ENCODE measurements at regions not wholly inside any gene's neighbourhood (a gene's known extent, or its start where the extent isn't known, plus 50 kb on each side); places are given as distances from the start of the nearest gene placed in this dataset.

DNA sequence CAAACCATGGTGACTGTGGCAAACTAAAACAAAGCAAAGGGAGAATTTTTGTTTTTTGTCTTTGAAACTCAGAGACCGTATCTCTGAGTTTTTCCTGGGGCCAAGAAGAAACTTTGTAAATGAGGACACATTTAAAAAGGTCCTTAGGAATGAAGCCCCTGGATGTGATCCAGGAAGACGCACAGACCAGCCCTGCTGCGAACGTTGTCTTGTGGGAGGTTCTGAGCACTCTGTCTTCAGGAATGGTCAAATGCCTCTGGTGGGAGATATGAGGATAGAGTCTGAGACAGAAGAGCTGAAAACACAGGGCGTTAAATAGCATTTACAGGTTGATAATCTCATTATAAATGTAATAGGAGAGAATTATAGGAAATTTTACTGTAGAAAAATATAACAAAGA lies 893.5 kb upstream of the KLHL29 start:
- no peak for DNase-seq (ENCODE audit: low read depth in 2 of 3, low spot score in 2 of 3)

DNA sequence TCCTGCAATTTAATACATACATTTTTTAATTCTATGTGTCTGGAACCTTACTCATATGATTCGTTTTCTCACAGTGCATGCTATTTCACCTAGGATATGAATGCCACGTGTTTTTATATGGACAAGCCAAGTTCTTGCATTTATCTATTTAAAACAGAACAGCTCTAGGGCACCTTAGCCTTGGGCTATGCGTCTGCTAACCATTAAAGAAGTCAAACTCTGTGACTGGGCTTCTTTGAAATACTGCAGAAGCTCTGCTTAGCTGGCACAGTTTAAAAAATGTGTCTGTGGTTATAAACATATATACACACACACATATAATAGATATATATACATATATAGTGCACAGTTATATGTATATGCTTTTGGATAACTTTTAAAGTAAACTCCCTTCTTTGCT lies 890.8 kb upstream of the KLHL29 start:
- no peak for DNase-seq (ENCODE audit: low read depth in 2 of 3, low spot score in 2 of 3)

DNA sequence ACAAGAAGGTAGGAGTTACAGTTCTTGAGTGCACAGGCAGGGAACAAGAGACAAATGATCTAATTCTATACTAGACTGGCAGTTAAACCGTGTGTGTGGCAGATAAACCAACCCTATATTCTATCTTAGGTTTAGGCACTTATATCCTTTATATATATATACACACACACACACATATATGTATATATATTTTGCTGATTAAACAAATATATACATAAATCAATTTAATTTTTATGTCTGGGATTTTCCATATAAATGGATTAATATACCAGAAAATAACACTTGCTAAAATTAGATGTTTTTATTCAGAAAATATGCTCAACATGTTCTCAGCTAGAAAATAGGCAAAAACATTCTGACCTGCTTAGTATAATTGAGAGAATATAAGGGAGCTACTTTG lies 887.9 kb upstream of the KLHL29 start:
- DNase-seq (ENCODE audit: low read depth in 2 of 3, low spot score in 2 of 3): no peak

DNA sequence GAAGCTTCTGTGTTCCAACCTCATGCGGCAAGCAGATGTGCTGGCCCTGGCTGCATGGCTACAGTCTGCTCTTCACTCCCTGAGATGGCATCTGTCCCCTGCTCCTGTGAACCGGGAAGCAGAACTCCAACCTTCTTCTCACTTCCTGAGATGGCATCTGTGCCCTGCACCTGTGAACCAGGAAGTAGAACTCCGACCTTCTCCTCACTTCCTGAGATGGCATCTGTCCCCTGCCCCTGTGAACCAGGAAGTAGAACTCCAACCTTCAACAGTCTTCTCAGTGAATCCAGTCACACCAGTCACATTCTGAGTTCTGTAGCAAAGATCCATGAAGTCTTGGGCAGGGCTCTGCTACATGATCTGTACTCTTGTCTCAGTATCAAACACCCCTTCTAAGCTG lies 887.2 kb upstream of the KLHL29 start:
- DNase-seq (ENCODE audit: low read depth in 2 of 3, low spot score in 2 of 3): no peak

DNA sequence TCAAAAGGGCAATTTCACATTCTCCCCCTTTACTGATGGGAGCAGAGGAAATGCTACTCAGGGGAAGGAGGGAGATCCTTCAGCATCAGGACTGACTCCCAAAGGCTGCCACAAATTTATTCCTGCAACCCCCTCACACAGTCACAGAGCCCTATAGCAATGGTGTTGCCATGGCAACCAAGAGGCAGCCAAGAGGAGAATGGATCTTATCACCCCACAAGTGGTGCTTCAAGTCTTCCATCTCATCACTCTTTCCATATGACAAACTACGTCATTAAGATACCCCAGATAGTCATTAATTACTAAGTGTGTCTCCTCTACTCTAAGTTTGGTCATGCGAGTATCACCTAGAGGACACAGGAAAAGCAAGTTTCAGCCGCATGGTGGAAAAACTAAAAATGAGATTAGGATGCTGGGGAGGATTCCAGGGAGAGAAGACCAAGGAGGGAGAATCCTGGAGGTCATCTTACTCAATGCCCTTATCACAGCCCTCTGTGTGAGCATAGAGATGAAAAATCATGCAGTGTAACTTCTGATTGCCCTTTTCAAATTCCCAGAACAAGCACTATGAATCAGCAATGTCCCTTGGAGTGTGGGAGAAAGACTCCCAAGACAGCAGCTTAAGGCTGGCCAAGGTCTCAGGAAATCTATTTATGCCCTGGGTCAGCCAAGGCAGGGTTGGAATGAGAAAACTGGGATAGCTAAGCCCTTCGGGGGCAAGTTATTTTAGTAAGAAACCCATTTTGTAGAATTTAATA lies 885.7 kb upstream of the KLHL29 start:
- no peak for DNase-seq (ENCODE audit: low read depth in 2 of 3, low spot score in 2 of 3)

DNA sequence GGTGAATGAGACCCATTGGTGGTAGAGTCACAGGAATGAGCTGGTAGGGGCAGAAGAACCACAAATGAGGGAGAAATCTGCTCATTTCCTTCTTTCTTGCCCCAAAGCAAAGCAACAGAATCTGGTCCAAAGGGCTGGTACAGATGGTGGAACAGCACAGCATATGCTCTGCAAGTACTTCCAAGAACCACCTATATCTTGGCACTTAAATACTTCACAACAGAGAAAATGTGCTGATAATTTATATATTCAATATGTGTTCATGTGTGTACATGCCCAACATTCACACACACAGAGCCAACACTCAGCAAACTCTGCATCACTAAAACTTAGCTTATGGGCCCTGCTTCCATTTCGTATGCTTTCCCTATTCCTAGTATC lies 884.4 kb upstream of the KLHL29 start:
- no peak for DNase-seq (ENCODE audit: low read depth in 2 of 3, low spot score in 2 of 3)

DNA sequence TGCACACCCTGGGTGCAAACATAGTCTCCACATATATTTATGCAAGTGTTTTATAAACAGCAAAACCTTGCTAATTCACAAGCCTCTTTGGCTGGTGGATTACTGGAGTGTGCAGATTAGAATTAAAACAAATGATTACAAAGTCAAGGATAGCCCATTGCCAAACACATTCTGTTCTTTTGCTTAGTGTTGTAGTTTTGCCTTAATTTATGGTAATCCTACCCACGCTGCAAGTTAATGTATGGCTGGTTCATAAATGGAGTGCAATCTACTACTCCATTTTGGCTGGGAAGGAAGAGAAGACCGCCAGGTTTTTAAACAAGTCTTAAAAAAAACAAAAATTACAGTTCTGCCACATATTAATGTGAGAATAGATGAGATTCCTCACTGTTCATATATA lies 883.1 kb upstream of the KLHL29 start:
- no peak for DNase-seq (ENCODE audit: low read depth in 2 of 3, low spot score in 2 of 3)

DNA sequence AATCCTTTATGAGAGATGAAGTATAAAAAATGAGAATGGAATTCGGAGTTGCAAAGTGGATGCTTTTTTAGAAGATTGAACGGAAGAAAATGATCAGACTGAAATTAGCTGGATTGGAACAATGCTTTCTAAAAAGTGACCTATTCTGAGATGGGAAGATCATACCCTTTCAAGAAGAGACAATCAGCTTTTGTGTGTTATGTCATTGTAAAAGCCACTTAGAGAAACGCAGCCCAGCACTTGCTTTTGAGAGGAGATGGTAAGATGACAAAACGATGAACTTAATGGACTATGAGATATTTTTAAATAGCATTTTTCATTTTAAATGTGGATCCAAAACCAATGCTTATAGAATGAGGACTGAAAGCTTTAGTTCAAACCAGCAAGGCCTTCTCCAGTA lies 871.4 kb upstream of the KLHL29 start:
- DNase-seq (ENCODE audit: low read depth in 2 of 3, low spot score in 2 of 3): no peak

DNA sequence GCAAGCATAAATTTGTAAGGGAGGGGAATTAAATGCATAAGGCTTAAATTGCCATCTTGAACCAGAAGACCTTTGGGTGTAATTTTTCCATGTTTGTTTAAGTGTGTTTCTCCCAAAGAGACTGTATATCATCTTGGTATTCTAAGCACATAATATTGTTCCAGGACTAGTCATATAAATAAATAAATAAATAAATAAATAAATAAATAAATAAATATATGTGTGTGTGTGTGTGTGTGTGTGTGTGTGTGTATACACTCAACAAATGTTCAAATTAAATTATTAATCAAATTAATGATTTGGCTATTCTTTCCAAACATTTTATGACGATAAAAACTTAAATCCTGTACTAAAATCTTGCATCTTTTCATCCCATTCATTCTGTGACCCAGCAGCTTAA lies 867.8 kb upstream of the KLHL29 start:
- DNase-seq (ENCODE audit: low read depth in 2 of 3, low spot score in 2 of 3): no peak

DNA sequence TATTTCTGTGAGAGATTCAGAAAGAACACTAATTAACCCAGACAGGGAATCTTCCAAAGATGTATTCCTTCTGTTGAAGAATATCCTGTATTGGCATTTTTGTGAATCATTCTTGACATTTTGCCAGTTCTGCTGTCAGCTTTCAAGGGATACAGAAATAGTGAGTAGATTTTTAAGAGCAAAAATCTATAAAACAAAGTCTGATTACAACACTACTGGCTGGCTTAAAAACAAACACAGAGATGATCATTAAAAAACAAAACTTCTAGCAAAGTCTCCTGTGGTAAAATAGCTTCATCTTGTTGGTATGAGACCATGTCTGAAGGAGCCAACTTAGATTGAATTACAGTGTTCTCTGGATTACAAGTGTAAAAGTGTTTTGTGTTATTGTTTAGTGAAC lies 866.3 kb upstream of the KLHL29 start:
- no peak for DNase-seq (ENCODE audit: low read depth in 2 of 3, low spot score in 2 of 3)

DNA sequence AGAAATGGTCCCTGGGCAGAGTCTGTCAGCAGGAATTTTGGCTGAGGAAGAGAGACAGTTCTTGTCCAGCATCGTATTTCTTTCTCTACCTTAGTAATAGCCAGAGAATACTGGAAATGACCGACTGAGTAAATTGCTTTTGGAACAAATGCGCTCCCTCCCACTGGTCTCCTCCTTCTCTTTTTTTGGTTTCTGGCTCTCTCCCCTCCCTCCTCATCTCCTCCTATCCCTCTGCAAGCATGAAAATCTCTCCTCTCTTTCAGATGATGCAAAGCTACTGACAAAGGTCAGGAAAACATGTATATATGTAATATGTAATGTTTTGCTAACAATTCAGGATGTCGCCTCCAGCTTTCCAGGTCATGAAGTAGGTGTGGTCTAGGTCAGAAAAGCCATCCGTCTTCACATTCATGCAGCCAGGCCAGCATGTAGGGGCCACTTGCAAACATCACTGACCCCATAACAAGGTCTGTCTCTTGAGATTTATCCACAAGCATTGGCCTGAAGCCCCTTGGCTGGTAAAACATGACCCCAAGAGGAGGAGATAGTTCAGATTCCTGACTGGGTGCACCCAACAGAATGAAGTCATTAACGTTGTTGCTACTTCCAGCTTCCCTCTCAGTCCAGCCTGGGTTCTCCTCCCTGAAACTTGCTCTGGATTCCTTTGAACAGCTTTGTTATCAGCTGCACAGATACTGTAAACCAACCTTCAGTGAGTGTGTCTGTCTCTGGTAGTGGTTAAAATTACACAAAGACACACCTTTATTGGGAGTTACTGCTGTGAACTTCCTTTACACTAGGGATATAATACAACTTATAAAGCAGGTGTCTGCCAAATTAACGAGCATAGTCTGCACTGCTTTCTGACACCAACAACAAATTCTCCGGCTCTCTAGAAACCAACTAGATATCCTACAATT lies 864.4 kb upstream of the KLHL29 start:
- DNase-seq (ENCODE audit: low read depth in 2 of 3, low spot score in 2 of 3): no peak

DNA sequence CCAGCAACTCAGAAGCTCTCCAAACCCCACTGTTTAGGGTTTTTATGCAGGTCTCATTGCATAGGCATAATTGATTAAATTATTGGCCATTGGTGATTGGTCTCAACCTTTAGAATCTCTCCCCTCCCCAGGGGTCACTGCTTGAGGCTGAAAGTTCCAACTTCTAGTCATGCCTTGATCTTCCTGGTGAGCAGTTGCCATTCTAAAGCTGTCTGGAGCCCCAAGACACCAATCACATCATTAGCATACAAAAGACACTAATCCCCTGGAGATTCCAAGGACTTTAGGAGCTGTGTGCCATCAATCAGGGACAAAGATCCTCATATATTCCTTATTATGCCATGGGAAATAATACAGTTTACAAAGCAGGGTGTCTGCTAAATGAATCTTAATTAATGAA lies 863.4 kb upstream of the KLHL29 start:
- DNase-seq (ENCODE audit: low read depth in 2 of 3, low spot score in 2 of 3): no peak

DNA sequence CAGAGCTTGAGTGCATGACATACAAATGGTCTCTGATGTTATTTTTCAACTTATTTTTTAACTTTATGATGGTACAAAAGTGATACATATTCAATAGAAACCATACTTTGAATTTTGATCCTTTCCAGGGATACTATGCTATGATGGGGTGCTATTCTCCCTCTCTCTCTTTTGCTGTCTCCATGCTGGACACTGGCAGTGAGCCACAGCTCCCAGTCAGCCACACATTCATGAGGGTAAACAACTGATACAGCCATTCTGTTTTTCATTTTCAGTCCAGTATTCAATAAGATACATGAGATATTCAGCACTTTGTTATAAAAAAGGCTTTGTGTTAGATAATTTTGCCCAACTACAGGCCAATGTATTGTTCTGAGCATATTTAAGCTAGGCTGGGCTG lies 859.3 kb upstream of the KLHL29 start:
- DNase-seq (ENCODE audit: low read depth in 2 of 3, low spot score in 2 of 3): no peak

DNA sequence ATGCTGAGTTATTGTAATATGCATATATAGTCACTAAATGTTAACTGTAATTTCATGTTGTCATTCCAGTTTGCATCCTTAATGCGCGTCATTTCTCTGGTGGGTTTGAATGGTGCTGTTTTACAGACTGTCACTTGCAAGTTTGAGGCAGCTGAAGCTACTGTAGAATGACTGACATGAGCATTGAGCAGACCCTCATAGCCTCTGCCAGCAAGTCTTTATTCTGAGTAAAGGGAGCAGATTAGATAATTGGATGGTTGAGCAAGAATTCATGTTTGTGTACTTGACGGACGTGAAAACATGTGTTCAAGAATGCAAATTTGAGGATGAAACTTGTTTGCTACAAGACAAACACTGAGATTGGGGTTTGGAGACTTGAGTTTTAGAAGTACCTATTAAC lies 854.8 kb upstream of the KLHL29 start:
- no peak for DNase-seq (ENCODE audit: low read depth in 2 of 3, low spot score in 2 of 3)

DNA sequence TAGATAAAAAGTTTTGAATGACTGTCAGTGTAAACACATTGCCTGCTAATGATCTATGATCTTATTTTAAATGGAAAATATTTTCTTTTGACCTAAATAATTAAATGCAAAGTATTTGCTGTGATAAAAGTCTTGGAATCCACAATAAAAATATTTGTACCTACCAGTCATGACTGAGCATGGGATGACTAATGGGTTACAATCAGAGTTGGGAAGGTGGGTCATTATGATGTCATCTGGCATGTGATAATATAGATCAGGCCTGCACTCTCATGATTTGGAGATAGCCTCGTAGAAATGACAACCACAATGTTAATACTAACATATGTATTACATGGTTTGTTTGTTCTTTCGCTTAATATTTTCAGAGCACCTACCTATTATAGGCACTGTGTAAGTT lies 848.8 kb upstream of the KLHL29 start:
- no peak for DNase-seq (ENCODE audit: low read depth in 2 of 3, low spot score in 2 of 3)

DNA sequence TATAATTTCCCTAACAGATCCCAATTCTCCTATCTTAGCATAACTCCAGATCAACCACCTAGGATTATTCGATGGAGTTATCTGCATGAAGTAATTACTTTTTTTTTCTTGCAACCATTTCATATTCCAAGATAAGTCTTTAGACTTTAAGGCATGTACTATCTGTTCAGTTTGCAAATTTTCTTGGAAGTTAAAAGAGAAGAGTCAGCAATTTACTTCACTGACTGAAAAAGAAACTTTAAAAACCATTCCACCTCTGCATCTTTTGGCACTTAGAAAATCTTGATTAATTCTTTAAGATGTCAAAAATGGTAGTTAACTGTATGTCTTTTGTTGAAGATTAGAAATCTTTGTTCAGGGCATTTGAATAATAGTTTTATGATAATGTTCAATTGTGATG lies 830.5 kb upstream of the KLHL29 start:
- no peak for DNase-seq (ENCODE audit: low read depth in 2 of 3, low spot score in 2 of 3)

DNA sequence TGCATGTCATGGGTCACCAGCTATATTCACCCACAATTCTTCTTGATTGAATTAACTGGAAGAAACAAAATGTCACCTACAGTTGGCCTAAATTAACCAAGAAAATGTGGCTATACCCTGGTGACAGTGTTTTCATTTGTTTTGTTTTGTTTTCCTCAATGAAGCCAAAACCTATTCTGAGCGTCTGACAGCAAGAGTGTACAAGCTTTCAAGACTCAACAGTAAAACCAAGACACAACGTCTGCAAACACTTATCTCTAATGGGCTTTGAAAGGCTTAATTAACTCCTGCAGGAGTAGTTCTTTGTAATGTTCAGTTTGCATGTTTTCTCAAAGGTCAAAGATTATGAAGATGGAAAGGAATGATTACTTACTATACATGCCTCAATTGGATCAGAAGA lies 827.6 kb upstream of the KLHL29 start:
- DNase-seq (ENCODE audit: low read depth in 2 of 3, low spot score in 2 of 3): no peak

DNA sequence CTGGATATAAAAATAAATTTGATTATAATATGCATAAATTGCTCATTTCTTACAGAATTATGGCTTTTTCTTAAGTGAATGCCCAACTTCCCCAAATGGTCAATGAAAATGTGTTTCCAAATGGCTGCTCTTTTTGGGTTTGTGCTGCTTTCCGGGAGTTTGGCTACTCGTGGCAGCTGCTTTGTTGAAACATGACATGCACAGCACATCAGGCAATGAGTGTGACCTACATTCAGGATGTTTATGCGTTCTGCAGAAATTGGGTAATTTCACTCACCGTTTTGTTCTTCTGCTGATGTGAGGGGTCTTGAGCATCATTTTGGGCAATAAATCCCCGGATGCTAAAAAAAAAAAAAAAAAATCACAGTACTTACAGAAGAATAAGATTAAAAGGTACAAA lies 825.0 kb upstream of the KLHL29 start:
- DNase-seq (ENCODE audit: low read depth in 2 of 3, low spot score in 2 of 3): no peak

DNA sequence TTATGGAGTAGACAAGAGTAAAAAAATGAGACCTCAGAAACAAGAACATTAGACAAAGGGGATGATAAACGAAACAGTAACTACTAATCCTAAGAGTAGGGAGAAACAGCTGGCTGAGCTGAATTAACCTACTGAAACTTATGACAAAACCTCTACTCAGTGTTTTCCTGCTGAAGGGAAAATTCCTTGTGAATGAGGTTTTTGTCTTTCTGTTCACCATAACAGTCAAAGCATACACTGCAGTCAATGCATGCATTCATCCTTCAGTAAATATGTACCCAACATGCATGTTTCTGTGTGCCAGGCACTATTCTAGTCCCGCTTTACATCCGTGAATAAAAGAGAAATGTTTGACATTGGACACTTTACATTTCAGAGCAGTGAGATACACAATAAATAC lies 805.6 kb upstream of the KLHL29 start:
- no peak for DNase-seq (ENCODE audit: low read depth in 2 of 3, low spot score in 2 of 3)

DNA sequence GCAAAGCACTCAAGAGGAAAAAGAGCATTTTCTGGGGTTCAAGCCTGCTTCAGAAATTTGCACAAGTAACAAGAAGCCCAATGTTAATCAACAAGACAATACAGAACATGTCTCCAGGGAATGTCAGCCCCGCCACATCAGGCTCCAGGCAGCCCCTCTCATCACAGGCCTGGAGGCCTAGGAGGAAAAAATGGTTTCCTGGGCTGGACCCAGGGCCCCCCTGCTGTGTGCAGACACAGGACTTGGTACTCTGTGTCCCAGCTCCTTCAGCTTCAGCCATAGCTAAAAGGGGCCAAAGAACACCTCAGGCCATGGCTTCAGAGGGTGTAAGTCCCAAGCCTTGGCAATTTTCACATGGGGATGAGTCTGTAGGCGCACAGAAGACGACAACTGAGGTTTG lies 802.9 kb upstream of the KLHL29 start:
- DNase-seq (ENCODE audit: low read depth in 2 of 3, low spot score in 2 of 3): no peak

DNA sequence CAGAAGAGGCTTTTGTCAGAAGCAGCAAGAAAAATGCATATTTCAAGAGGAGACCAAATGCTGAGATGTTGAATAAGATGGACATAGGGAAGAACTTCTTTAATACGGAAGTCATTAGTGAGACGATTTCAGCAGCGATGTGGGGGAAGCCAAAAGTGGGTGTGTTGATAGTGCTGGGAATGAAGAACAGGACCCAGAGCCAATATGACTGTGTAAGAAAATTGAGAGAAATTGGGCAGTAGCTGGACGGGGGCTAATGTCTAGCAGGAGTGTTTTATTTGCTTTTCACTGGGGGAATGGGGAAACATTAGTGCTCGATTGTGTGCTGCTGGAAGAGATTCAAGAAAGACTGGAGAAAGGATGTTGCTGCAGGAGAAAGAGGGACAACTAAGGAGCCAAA lies 788.7 kb upstream of the KLHL29 start:
- no peak for DNase-seq (ENCODE audit: low read depth in 2 of 3, low spot score in 2 of 3)

DNA sequence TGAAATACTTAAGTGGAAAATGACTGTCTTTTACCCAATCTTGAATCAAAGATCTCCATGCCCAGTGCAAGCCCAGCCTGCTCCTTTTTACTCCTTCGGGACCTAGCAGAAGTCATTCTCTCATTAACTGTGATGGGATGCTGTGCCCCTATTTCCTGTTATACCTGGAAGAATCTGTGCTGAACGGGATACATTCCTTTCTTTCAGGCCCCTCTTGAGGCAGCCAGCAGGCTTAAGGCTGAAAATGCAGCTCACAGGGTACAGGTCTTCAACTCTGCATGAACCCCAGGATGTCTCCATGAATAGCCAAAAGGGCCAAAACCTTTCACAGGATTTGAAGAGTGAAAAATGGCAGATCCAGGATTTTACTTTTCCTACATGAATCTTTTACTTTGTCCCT lies 784.8 kb upstream of the KLHL29 start:
- no peak for DNase-seq (ENCODE audit: low read depth in 2 of 3, low spot score in 2 of 3)

Data from hematopoietic multipotent progenitor cell (in vitro differentiated cells).